ENCODE measurements at regions not wholly inside any gene's neighbourhood (a gene's known extent, or its start where the extent isn't known, plus 50 kb on each side); places are given as distances from the start of the nearest gene placed in this dataset.

GRCh38 chr1:116266864-116267212, 106.2 kb upstream of the ATP1A1 start:
- TF ChIP-seq MAFK (IDR thresholded peaks at IDR 0.05; ENCODE audit: low read depth, low read length), result no peak
- TF ChIP-seq, protein P1, sequence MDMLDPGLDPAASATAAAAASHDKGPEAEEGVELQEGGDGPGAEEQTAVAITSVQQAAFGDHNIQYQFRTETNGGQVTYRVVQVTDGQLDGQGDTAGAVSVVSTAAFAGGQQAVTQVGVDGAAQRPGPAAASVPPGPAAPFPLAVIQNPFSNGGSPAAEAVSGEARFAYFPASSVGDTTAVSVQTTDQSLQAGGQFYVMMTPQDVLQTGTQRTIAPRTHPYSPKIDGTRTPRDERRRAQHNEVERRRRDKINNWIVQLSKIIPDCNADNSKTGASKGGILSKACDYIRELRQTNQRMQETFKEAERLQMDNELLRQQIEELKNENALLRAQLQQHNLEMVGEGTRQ (IDR thresholded peaks at IDR 0.05; ENCODE audit: low read depth, low read length), result no peak
- no peak for TF ChIP-seq CHD1 (IDR thresholded peaks at IDR 0.05; ENCODE audit: low read depth, low read length)
- no peak for TF ChIP-seq SMC3 (IDR thresholded peaks at IDR 0.05; ENCODE audit: low read depth, low read length)
- no peak for TF ChIP-seq CTCF (conservative IDR thresholded peaks at IDR 0.05; ENCODE audit: low read depth, low read length)
- no peak for TF ChIP-seq NFE2L2 (IDR thresholded peaks at IDR 0.05; ENCODE audit: low read depth, low read length)
